OCI-LY1 (cell line): ENCODE measurements at regions not wholly inside any gene's neighbourhood (a gene's known extent, or its start where the extent isn't known, plus 50 kb on each side); places are given as distances from the start of the nearest gene placed in this dataset.

Experiments
- CTCF ChIP-seq: fragments of 200-600 bp; sonication (generic), shearing (Covaris generic); IDR thresholded peaks from 2 replicates; pipeline ENCODE4 v1.5.1; 2017; ENCODE audit warnings: mild to moderate bottlenecking, antibody characterized with exemption, low read length, moderate library complexity, mixed read lengths
- EZH2 ChIP-seq: fragments of 200-600 bp; sonication (generic), shearing (Covaris generic); IDR thresholded peaks from 2 replicates; pipeline ENCODE4 v1.8.0; 2017; ENCODE audit warnings: borderline replicate concordance, mixed run types, mild to moderate bottlenecking, antibody characterized with exemption, low read length, moderate library complexity, mixed read lengths

- TF ChIP-seq CTCF (no peak), EZH2 (no peak)
These were observed 250.2 kb upstream of the PTER start for GRCh38 chr10:16186564-16186963.
